Memory B cell (primary cell): ENCODE measurements at regions not wholly inside any gene's neighbourhood (a gene's known extent, or its start where the extent isn't known, plus 50 kb on each side); places are given as distances from the start of the nearest gene placed in this dataset.

Experiments used
- ATAC-seq: fragments of 150-1000 bp; cut with Tn5 transposase; 2 replicates; pipeline ENCODE4 v1.10.0; 2021; ENCODE audit warnings: low read depth, mild to moderate bottlenecking, moderate library complexity
- DNase-seq, 2 donors: peaks; one replicate each; pipeline ENCODE4 v3.0.0; 2022; ENCODE audit warnings: low spot score in 2 of 2
- H3K27ac Mint-ChIP-seq: one replicate; pipeline ENCODE4 v1.8.0; 2022; ENCODE audit warnings: mild to moderate bottlenecking, moderate library complexity, mixed read lengths
- H3K27me3 Mint-ChIP-seq: one replicate; pipeline ENCODE4 v1.8.0; 2022; ENCODE audit warnings: mixed read lengths
- H3K36me3 Mint-ChIP-seq: one replicate; pipeline ENCODE4 v1.8.0; 2022; ENCODE audit warnings: mild to moderate bottlenecking, mixed read lengths
- H3K4me1 Mint-ChIP-seq: one replicate; pipeline ENCODE4 v1.8.0; 2022; ENCODE audit warnings: mixed read lengths
- H3K4me3 Mint-ChIP-seq: one replicate; pipeline ENCODE4 v1.8.0; 2022; ENCODE audit warnings: mild to moderate bottlenecking, moderate library complexity, mixed read lengths
- H3K9me3 Mint-ChIP-seq: one replicate; pipeline ENCODE4 v1.8.0; 2022; ENCODE audit warnings: mixed read lengths

GRCh38 chr6:103198386-103198785, 1661.3 kb downstream of the HACE1 start:
- no peak for DNase-seq
- H3K9me3 Mint-ChIP-seq, result peaks cover 7% of the 10 kb centered on the region
- no peak overlapping the region for H3K4me3 Mint-ChIP-seq
- H3K27me3 Mint-ChIP-seq, result no peaks in the 10 kb centered on the region
- H3K4me1 Mint-ChIP-seq, result no peaks in the 10 kb centered on the region
- ATAC-seq, result no peak
- H3K36me3 Mint-ChIP-seq, result no peaks in the 10 kb centered on the region
- H3K27ac Mint-ChIP-seq, result no peak overlapping the region

DNA sequence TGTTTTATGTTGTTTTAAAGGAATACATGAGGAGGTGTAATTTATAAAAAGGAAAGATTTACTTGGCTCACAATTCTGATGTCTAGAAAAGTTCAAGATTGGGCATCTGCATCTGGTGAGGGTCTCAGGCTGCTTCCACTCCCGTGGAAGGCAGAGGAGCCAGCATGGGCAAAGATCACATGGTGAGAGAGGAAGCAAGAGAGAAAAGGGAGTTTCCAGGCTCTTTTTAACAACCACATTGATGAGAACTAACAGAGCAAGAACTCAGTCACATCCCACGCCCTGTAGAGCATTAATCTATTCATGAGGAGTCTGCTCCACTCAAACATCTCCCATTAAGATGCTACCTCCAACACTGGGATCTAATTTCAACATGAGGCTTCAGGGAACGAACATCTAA, 1666.3 kb downstream of the HACE1 start:
- DNase-seq (no peak), ATAC-seq (no peak)
- Mint-ChIP-seq H3K27me3 (no peaks in the 10 kb centered on the region), H3K4me1 (no peaks in the 10 kb centered on the region), H3K36me3 (no peaks in the 10 kb centered on the region), H3K27ac (no peak overlapping the region), H3K4me3 (no peak overlapping the region), H3K9me3 (peaks cover 3% of the 10 kb centered on the region)

DNA sequence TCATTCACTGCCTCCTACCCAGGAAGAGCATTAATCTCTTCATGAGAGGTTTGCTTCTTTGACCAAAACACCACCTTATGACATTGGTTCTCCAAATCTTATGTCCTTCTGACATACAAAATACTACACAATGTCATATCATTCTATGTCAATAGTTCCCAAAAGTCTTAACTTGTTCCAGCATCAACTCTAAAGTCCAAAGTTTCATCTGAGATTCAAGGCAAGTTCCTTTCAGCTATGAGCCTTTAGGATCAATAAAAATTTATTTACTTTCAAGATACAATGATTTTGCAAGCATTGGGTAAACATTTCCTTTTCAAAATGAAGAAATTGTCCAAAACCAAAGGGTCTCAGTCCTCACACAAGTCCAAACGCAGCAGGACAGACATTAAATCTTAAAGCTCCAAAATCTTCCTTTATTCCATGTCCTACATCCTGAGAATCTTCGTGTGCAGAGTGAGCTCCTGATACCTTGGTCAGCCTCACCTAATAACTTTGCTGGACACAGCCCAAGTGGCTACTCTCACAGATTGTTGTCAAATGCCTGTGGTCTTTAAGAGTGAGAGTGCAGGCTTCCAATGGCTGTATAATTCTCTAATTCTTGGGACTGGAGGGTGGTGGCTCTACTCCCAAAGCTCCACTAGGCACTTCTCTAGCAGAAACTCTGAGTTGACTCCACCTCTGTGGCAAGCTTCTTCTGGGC, 1668.2 kb downstream of the HACE1 start:
- no peaks in the 10 kb centered on the region for H3K36me3 Mint-ChIP-seq
- no peak overlapping the region for H3K4me3 Mint-ChIP-seq
- peaks cover 3% of the 10 kb centered on the region for H3K9me3 Mint-ChIP-seq
- no peaks in the 10 kb centered on the region for H3K27me3 Mint-ChIP-seq
- H3K4me1 Mint-ChIP-seq, result no peaks in the 10 kb centered on the region
- DNase-seq (no peak), ATAC-seq (no peak)
- H3K27ac Mint-ChIP-seq, result no peak overlapping the region

DNA sequence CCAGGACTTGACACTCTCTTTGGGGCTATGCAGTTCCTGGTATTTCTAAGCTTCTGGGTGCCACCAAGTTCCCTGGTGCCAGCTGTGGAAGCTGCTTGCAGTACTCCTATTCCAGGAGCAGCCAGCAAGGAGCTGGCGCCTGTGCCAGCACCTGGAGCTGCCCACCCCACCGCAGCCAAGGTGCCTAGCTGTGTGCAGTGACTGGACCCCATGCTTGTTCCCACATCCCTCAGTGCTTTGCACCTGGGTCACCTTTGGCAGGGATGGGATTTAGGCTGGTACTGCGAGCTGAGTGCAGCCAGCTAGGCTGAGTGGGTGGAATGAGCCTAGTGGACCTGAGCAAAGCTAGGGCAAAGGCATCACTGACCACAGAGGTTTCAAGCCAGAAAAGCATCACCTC, 1674.9 kb downstream of the HACE1 start:
- DNase-seq, result no peak
- Mint-ChIP-seq H3K4me3 (no peak overlapping the region), H3K27me3 (no peaks in the 10 kb centered on the region), H3K4me1 (no peaks in the 10 kb centered on the region), H3K36me3 (no peaks in the 10 kb centered on the region), H3K27ac (no peak overlapping the region), H3K9me3 (peaks cover 3% of the 10 kb centered on the region)
- no peak for ATAC-seq

- no peak overlapping the region for H3K27ac Mint-ChIP-seq
- no peaks in the 10 kb centered on the region for H3K36me3 Mint-ChIP-seq
- no peak for DNase-seq
- no peak for ATAC-seq
- H3K27me3 Mint-ChIP-seq, result no peaks in the 10 kb centered on the region
- peaks cover 3% of the 10 kb centered on the region for H3K9me3 Mint-ChIP-seq
- no peaks in the 10 kb centered on the region for H3K4me1 Mint-ChIP-seq
- no peak overlapping the region for H3K4me3 Mint-ChIP-seq
Measured at GRCh38 chr6:103183831-103184411, 1675.8 kb downstream of the HACE1 start.

DNA sequence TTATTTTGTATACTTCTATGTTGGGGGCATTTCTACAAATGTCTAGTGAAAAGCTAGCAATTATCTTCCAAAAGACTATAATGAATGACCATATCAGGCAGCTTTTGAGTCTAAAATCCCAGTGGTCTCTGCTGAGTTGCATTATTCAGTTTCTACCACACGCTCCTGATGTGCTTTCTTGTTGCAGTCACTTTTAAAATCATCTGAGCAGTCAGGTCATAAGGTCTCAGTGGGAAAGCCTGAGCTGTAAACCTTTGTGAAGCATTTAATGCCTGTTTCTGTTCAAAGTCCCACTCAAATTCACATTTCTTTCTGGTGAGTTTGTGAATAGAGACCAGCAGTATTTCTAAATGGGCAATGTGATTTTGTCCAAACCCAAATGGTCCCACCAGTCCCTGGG, 1681.5 kb downstream of the HACE1 start:
- no peaks in the 10 kb centered on the region for H3K27me3 Mint-ChIP-seq
- DNase-seq (no peak), ATAC-seq (no peak)
- no peaks in the 10 kb centered on the region for H3K36me3 Mint-ChIP-seq
- H3K4me1 Mint-ChIP-seq, result no peaks in the 10 kb centered on the region
- H3K27ac Mint-ChIP-seq, result no peak overlapping the region
- H3K4me3 Mint-ChIP-seq, result no peak overlapping the region
- H3K9me3 Mint-ChIP-seq, result peaks cover 1% of the 10 kb centered on the region

GRCh38 chr6:103177791-103178190, 1681.9 kb downstream of the HACE1 start:
- Mint-ChIP-seq H3K4me1 (no peaks in the 10 kb centered on the region), H3K36me3 (no peaks in the 10 kb centered on the region), H3K4me3 (no peak overlapping the region), H3K9me3 (peaks cover 1% of the 10 kb centered on the region), H3K27me3 (no peaks in the 10 kb centered on the region), H3K27ac (no peak overlapping the region)
- ATAC-seq, result no peak
- no peak for DNase-seq

DNA sequence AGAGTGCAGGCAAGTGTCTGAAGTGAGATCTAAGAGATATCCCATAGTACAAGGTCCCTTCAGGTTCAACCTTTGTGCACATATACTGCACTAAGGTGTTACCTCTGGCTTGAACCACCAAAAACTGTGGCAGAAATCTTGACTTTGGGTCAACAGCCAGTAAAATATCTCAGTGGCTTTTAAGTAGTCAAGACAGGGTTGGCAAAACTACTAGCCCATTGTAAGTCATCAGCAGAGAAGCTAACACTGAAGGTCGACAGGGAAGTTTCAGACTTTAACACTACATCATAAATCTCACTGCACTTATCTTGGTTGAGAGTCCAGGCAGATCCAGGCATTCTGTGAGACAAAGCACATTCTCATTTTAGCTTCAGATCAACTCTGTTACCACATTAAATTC, 1684.7 kb downstream of the HACE1 start:
- Mint-ChIP-seq H3K27ac (no peak overlapping the region), H3K4me3 (no peak overlapping the region), H3K36me3 (no peaks in the 10 kb centered on the region), H3K27me3 (no peaks in the 10 kb centered on the region), H3K9me3 (peaks cover 1% of the 10 kb centered on the region), H3K4me1 (no peaks in the 10 kb centered on the region)
- ATAC-seq (no peak), DNase-seq (no peak)

DNA sequence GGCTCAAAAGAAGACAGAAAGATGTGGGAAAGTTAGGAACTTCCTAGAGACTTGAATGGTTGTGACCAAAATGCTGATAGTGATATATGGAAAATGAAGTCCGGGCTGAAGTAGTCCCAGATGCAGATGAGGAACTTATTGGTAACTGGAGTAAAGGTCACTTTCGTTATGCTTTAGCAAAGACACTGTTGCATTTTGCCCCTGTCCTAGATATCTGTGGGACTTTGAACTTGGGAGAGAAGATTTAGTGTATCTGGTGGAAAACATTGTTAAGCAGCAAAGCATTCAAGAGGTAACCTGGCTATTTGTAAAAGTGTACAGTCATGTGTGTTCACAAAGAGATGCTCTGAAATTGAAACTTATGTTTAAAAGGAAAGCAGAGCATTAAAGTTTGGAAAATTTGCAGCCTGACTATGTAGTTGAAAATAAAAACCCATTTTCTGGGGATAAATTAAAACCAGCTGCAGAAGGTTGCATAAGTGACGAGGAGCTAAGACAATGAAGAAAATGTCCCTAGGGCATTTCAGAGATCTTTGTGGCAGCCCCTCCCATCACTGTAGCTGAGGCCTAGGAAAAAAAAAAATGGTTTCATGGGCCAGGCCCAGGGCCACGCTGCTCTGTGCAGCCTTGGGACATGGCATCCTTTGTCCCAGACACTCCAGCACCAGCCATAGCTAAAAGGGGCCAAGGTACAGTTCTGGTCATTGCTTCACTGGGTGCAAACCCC, 1692.2 kb downstream of the HACE1 start:
- DNase-seq (no peak), ATAC-seq (no peak)
- Mint-ChIP-seq H3K27me3 (no peaks in the 10 kb centered on the region), H3K9me3 (peaks cover 1% of the 10 kb centered on the region), H3K4me3 (no peak overlapping the region), H3K36me3 (no peaks in the 10 kb centered on the region), H3K27ac (no peak overlapping the region), H3K4me1 (no peaks in the 10 kb centered on the region)

- H3K27me3 Mint-ChIP-seq, result no peaks in the 10 kb centered on the region
- DNase-seq (no peak), ATAC-seq (no peak)
- H3K9me3 Mint-ChIP-seq, result no peaks in the 10 kb centered on the region
- H3K36me3 Mint-ChIP-seq, result no peaks in the 10 kb centered on the region
- H3K4me1 Mint-ChIP-seq, result no peaks in the 10 kb centered on the region
- H3K27ac Mint-ChIP-seq, result no peak overlapping the region
- no peak overlapping the region for H3K4me3 Mint-ChIP-seq
Measured at GRCh38 chr6:103154779-103155572, 1704.7 kb downstream of the HACE1 start.

GRCh38 chr6:103153016-103153415, 1706.7 kb downstream of the HACE1 start:
- DNase-seq, result no peak
- Mint-ChIP-seq H3K4me3 (no peak overlapping the region), H3K36me3 (no peaks in the 10 kb centered on the region), H3K4me1 (no peaks in the 10 kb centered on the region), H3K27ac (no peak overlapping the region), H3K27me3 (no peaks in the 10 kb centered on the region), H3K9me3 (no peaks in the 10 kb centered on the region)
- ATAC-seq, result no peak

- ATAC-seq (no peak), DNase-seq (no peak)
- Mint-ChIP-seq H3K36me3 (no peaks in the 10 kb centered on the region), H3K4me3 (no peak overlapping the region), H3K4me1 (no peaks in the 10 kb centered on the region), H3K27ac (no peak overlapping the region), H3K9me3 (no peaks in the 10 kb centered on the region), H3K27me3 (no peaks in the 10 kb centered on the region)
Measured at GRCh38 chr6:103142902-103143301, 1716.8 kb downstream of the HACE1 start.

- ATAC-seq (no peak), DNase-seq (no peak)
- no peak overlapping the region for H3K4me3 Mint-ChIP-seq
- H3K36me3 Mint-ChIP-seq, result no peaks in the 10 kb centered on the region
- H3K27me3 Mint-ChIP-seq, result no peaks in the 10 kb centered on the region
- H3K4me1 Mint-ChIP-seq, result no peaks in the 10 kb centered on the region
- no peaks in the 10 kb centered on the region for H3K9me3 Mint-ChIP-seq
- no peak overlapping the region for H3K27ac Mint-ChIP-seq
Measured at GRCh38 chr6:103140308-103141027, 1719.3 kb downstream of the HACE1 start.

GRCh38 chr6:103139377-103139776, 1720.3 kb downstream of the HACE1 start:
- no peaks in the 10 kb centered on the region for H3K36me3 Mint-ChIP-seq
- DNase-seq, result no peak
- no peaks in the 10 kb centered on the region for H3K27me3 Mint-ChIP-seq
- ATAC-seq, result no peak
- H3K27ac Mint-ChIP-seq, result no peak overlapping the region
- no peak overlapping the region for H3K4me3 Mint-ChIP-seq
- no peaks in the 10 kb centered on the region for H3K4me1 Mint-ChIP-seq
- H3K9me3 Mint-ChIP-seq, result no peaks in the 10 kb centered on the region
